A673 (cell line): ENCODE measurements at regions not wholly inside any gene's neighbourhood (a gene's known extent, or its start where the extent isn't known, plus 50 kb on each side); places are given as distances from the start of the nearest gene placed in this dataset.

ENCODE experiments used
- BruUV-seq: library from RNA; stranded (reverse); fragments of 400-500 nt; replicated peaks from 2 replicates; lab custom pipeline; 2021; lab: Mats Ljungman, UMichigan
- CTCF ChIA-PET: fragments of 300-600 bp; sonication (Branson Sonifier 250); formaldehyde crosslinking; loops from one replicate; lab custom pipeline; 2022; ENCODE audit warnings: antibody characterized with exemption; lab: Charles Lee
- POLR2A ChIA-PET: fragments of 300-600 bp; sonication (Branson Sonifier 250); formaldehyde crosslinking; loops from one replicate; lab custom pipeline; 2022; ENCODE audit warnings: antibody characterized with exemption; ENCODE audit not compliant: low non-redundant PET; lab: Charles Lee
- DNase-seq: peaks from one replicate; pipeline ENCODE4 v3.0.0-alpha.2; 2015; ENCODE audit warnings: low spot score
- H3K27ac ChIP-seq: fragments of 200-600 bp; sonication (generic); 2 replicates; pipeline ENCODE4 v1.5.1; 2016; ENCODE audit warnings: mixed run types, low read depth, mild to moderate bottlenecking, mixed read lengths, antibody characterized with exemption, low read length; ENCODE audit not compliant: poor library complexity, severe bottlenecking
- H3K27me3 ChIP-seq: fragments of 200-600 bp; sonication (generic); replicated peaks from 2 replicates; pipeline ENCODE4 v1.6.1; 2017; ENCODE audit warnings: mixed run types, low read depth, mild to moderate bottlenecking, mixed read lengths, antibody characterized with exemption, low read length; ENCODE audit not compliant: insufficient read depth, poor library complexity
- H3K36me3 ChIP-seq: fragments of 200-600 bp; sonication (generic); 2 replicates; pipeline ENCODE4 v1.6.1; 2016; ENCODE audit warnings: mixed run types, mild to moderate bottlenecking, mixed read lengths, antibody characterized with exemption, low read length; ENCODE audit not compliant: insufficient read depth, poor library complexity, severe bottlenecking
- H3K4me1 ChIP-seq: fragments of 200-600 bp; sonication (generic); 2 replicates; pipeline ENCODE4 v1.6.1; 2017; ENCODE audit warnings: mixed run types, mild to moderate bottlenecking, mixed read lengths, antibody characterized with exemption, low read length; ENCODE audit not compliant: insufficient read depth, poor library complexity, severe bottlenecking
- H3K4me3 ChIP-seq: fragments of 200-600 bp; sonication (generic); 2 replicates; pipeline ENCODE4 v1.5.1; 2016; ENCODE audit warnings: low read depth, mixed run types, mild to moderate bottlenecking, mixed read lengths, low read length; ENCODE audit not compliant: poor library complexity, severe bottlenecking
- H3K9me3 ChIP-seq: fragments of 200-600 bp; sonication (generic); 2 replicates; pipeline ENCODE4 v1.6.1; 2016; ENCODE audit warnings: mixed run types, low read depth, mild to moderate bottlenecking, mixed read lengths, antibody characterized with exemption, low read length; ENCODE audit not compliant: poor library complexity, severe bottlenecking
- EZH2 ChIP-seq: fragments of 200-600 bp; sonication (generic); IDR thresholded peaks from 2 replicates; pipeline ENCODE4 v1.6.1; 2017; ENCODE audit warnings: borderline replicate concordance, low read depth, mild to moderate bottlenecking, mixed read lengths, antibody characterized with exemption, low read length; ENCODE audit not compliant: poor library complexity, severe bottlenecking
- intact Hi-C: fragments of 100-400 bp; cut with micrococcal nuclease; formaldehyde crosslinking; loops from one replicate; pipeline ENCODE4 v1.10.0; 2022; ENCODE audit not compliant: unreplicated experiment
- TF ChIP-seq, protein P1 (sequence below): fragments of 300-800, 200-600 bp; sonication (generic); conservative IDR thresholded peaks from 2 replicates; pipeline ENCODE4 v1.5.1; 2017; ENCODE audit warnings: low read depth, mild to moderate bottlenecking, antibody characterized with exemption, low read length, moderate library complexity, mixed read lengths

DNA sequence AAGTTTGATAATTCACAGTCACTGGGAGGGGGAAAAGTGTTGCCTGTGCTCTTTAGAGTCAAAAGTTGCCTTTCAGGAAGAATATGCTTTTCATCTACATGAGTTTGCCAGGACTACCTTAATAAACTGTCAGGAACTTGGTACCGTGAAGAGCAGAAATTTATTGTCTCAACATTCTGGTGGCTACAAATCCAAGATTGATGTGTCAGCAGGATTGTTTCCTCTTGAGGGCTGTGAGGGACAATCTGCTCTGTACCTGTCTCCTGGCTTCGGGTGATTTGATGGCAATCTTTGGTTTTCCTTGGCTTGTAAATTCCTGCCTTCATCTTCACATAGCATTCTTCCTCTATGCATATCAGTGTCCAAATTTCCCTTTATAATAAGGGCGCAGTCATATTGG is 277.2 kb downstream of the PDGFC start:
- TF ChIP-seq, protein P1, sequence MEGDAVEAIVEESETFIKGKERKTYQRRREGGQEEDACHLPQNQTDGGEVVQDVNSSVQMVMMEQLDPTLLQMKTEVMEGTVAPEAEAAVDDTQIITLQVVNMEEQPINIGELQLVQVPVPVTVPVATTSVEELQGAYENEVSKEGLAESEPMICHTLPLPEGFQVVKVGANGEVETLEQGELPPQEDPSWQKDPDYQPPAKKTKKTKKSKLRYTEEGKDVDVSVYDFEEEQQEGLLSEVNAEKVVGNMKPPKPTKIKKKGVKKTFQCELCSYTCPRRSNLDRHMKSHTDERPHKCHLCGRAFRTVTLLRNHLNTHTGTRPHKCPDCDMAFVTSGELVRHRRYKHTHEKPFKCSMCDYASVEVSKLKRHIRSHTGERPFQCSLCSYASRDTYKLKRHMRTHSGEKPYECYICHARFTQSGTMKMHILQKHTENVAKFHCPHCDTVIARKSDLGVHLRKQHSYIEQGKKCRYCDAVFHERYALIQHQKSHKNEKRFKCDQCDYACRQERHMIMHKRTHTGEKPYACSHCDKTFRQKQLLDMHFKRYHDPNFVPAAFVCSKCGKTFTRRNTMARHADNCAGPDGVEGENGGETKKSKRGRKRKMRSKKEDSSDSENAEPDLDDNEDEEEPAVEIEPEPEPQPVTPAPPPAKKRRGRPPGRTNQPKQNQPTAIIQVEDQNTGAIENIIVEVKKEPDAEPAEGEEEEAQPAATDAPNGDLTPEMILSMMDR: no peak
- TF ChIP-seq EZH2: no peak
- Histone ChIP-seq H3K4me3 (no peak overlapping the region), H3K9me3 (no peaks in the 10 kb centered on the region), H3K27me3 (no peaks in the 10 kb centered on the region), H3K4me1 (no peaks in the 10 kb centered on the region), H3K27ac (no peak overlapping the region), H3K36me3 (no peaks in the 10 kb centered on the region)
- DNase-seq: no peak
- POLR2A ChIA-PET: no interaction called here
- no TSS peak for BruUV-seq
- CTCF ChIA-PET: no interaction called here
- intact Hi-C loops: no loop called here

DNA sequence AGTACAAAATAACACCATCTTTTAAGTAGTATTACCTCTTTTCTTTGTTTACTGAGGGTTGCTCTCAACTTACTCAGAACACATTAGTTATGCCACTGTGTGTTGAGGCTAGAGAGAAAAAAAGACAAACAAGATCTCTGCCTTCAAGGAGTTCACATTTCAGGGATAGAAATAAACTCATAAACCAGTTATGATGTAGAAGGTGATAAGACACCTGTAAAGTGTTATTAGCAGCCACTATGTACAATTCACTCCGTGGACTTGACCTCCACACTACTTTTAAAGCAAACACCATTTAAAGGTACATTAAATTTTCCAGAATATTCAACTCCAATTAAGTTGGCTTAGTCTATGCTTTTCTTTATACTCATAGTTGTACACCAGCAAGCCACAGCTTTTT is 278.0 kb downstream of the PDGFC start:
- H3K27ac ChIP-seq: no peak overlapping the region

DNA sequence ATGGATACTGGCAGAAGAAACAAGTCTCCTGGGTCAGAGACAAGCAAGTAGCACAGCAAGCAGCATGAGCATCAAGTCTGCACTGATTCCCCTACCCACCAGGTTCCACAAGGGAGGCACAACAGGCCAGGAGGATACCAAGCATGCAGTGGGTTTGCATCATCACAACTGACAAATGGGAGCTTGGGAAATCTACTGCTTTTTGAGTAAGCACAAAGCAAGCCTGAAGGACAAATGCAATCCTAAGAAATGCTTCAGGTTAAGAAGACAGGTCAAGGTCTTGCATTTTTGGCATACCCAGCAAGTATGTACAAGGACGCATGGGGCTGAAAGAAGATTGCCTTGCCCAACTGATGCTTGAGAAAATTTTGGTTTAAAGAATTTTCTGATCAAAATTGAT is 279.6 kb downstream of the PDGFC start:
- DNase-seq: no peak
- Histone ChIP-seq H3K4me1 (peaks cover 2% of the 10 kb centered on the region), H3K4me3 (no peak overlapping the region), H3K9me3 (no peaks in the 10 kb centered on the region), H3K27ac (no peak overlapping the region), H3K36me3 (no peaks in the 10 kb centered on the region), H3K27me3 (no peaks in the 10 kb centered on the region)
- CTCF ChIA-PET: no interaction called here
- POLR2A ChIA-PET: no interaction called here
- intact Hi-C loops: no loop called here
- BruUV-seq: no TSS peak
- TF ChIP-seq, protein P1: no peak
- no peak for TF ChIP-seq EZH2

More for the DNA sequence above, 278.0 kb downstream of the PDGFC start:
- ChIA-PET CTCF (no interaction called here), POLR2A (no interaction called here)
- H3K27me3 ChIP-seq: no peaks in the 10 kb centered on the region
- no peaks in the 10 kb centered on the region for H3K36me3 ChIP-seq
- no peak for DNase-seq
- H3K9me3 ChIP-seq: no peaks in the 10 kb centered on the region
- TF ChIP-seq, protein P1: no peak
- no peak for TF ChIP-seq EZH2
- H3K4me1 ChIP-seq: no peaks in the 10 kb centered on the region
- BruUV-seq: no TSS peak
- intact Hi-C loops: no loop called here
- H3K4me3 ChIP-seq: no peak overlapping the region
